Stomach (tissue), 4 donors: ENCODE measurements at regions not wholly inside any gene's neighbourhood (a gene's known extent, or its start where the extent isn't known, plus 50 kb on each side); places are given as distances from the start of the nearest gene placed in this dataset.

Experiments used
- CTCF ChIP-seq, 7 experiments: fragments of 450-650 bp in 4 of 7; fragments of 200-600 bp in 3 of 7; sonication (generic) in 3 of 7; IDR thresholded peaks; one replicate each; pipeline ENCODE4 v1.5.1; 2016 to 2019; ENCODE audit warnings: antibody characterized with exemption in 7 of 7, control low read depth in 2 of 7, mild to moderate bottlenecking in 1 of 7
- EP300 ChIP-seq: sonication (generic); formaldehyde crosslinking; IDR thresholded peaks from one replicate; pipeline ENCODE4 v1.6.1; 2017; ENCODE audit warnings: antibody characterized with exemption
- POLR2A ChIP-seq, 4 donors: fragments of 450-650 bp; IDR thresholded peaks; one replicate each; pipeline ENCODE4 v1.6.1; 2016; ENCODE audit warnings: antibody characterized with exemption in 4 of 4, control low read depth in 2 of 4, mild to moderate bottlenecking in 1 of 4, moderate library complexity in 1 of 4
- POLR2AphosphoS5 ChIP-seq, 3 donors: sonication (generic); formaldehyde crosslinking; IDR thresholded peaks; one replicate each; pipeline ENCODE4 v1.6.1; 2016; ENCODE audit warnings: antibody characterized with exemption in 3 of 3

DNA sequence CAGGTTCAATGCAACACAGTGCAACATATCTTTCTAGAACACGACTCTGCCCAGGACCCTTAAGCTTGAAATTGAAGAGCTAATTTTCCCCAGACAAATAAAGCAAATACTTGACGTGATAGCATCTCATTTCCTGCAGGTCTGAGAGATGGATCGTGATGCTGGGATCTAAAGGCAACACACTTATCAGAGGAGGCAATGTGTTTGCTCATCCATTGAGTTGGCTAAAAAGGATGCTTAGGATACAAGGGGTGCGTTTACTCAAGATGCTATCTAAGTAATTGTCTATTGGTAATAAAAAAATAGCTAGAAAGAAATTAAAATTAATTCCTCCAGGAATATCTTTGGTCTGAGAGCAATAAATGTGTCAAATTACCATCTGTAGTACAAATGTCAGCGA lies 129.0 kb downstream of the SOCS6 start:
- no peak for TF ChIP-seq CTCF (IDR thresholded peaks at IDR 0.05)
- no peak for TF ChIP-seq POLR2A (IDR thresholded peaks at IDR 0.05)
- TF ChIP-seq POLR2AphosphoS5 (IDR thresholded peaks at IDR 0.05): no peak
- TF ChIP-seq EP300: no peak
